ENCODE measurements at regions not wholly inside any gene's neighbourhood (a gene's known extent, or its start where the extent isn't known, plus 50 kb on each side); places are given as distances from the start of the nearest gene placed in this dataset.

- H3K36me3 Mint-ChIP-seq (ENCODE audit: insufficient read depth, unreplicated experiment), result no peaks in the 10 kb centered on the region
- no peak for TF ChIP-seq CTCF (IDR thresholded peaks at IDR 0.05; ENCODE audit: insufficient read depth in 1 of 2, low read depth in 1 of 2, low read length in 1 of 2, severe bottlenecking in 1 of 2, unreplicated experiment in 1 of 2)
- H3K9me3 ChIP-seq, result no peaks in the 10 kb centered on the region
- no peaks in the 10 kb centered on the region for H3K4me1 ChIP-seq
- H3K27ac Mint-ChIP-seq (ENCODE audit: unreplicated experiment), result no peak overlapping the region
- no peaks in the 10 kb centered on the region for H3K36me3 ChIP-seq (ENCODE audit: control insufficient read depth, insufficient read depth, low read length)
- H3K9me3 Mint-ChIP-seq (ENCODE audit: unreplicated experiment), result no peaks in the 10 kb centered on the region
- peaks cover 17% of the 10 kb centered on the region for H3K27me3 Mint-ChIP-seq (ENCODE audit: insufficient read depth, unreplicated experiment)
- ChIA-PET POLR2A (no interaction called here), CTCF (no interaction called here)
- no peaks in the 10 kb centered on the region; the same call in 1 of the 2 replicates for H3K27me3 ChIP-seq (replicated peaks; ENCODE audit: control insufficient read depth, insufficient read depth, low read length)
- no peak overlapping the region for H3K4me3 ChIP-seq (ENCODE audit: low read depth, low read length)
- intact Hi-C loops (cut with micrococcal nuclease; ENCODE audit: unreplicated experiment), result no loop called here
- no peak for DNase-seq
- BruUV-seq (replicated peaks), result no TSS peak
- H3K4me1 Mint-ChIP-seq (ENCODE audit: low read depth, unreplicated experiment), result no peaks in the 10 kb centered on the region
- H3K4me3 Mint-ChIP-seq (ENCODE audit: unreplicated experiment), result no peak overlapping the region
Observed at GRCh38 chr5:71806711-71807110, 87.6 kb downstream of the CARTPT start.

- Mint-ChIP-seq H3K27ac (ENCODE audit: unreplicated experiment) (no peak overlapping the region), H3K4me3 (ENCODE audit: unreplicated experiment) (no peak overlapping the region), H3K9me3 (ENCODE audit: unreplicated experiment) (no peaks in the 10 kb centered on the region), H3K36me3 (ENCODE audit: insufficient read depth, unreplicated experiment) (no peaks in the 10 kb centered on the region), H3K27me3 (ENCODE audit: insufficient read depth, unreplicated experiment) (peaks cover 18% of the 10 kb centered on the region), H3K4me1 (ENCODE audit: low read depth, unreplicated experiment) (no peaks in the 10 kb centered on the region)
- ChIA-PET POLR2A (no interaction called here), CTCF (no interaction called here)
- no peak for TF ChIP-seq CTCF (IDR thresholded peaks at IDR 0.05; ENCODE audit: insufficient read depth in 1 of 2, low read depth in 1 of 2, low read length in 1 of 2, severe bottlenecking in 1 of 2, unreplicated experiment in 1 of 2)
- Histone ChIP-seq H3K36me3 (ENCODE audit: control insufficient read depth, insufficient read depth, low read length) (no peaks in the 10 kb centered on the region), H3K4me3 (ENCODE audit: low read depth, low read length) (no peak overlapping the region), H3K4me1 (no peaks in the 10 kb centered on the region), H3K27me3 (replicated peaks; ENCODE audit: control insufficient read depth, insufficient read depth, low read length) (no peaks in the 10 kb centered on the region; the same call in 1 of the 2 replicates), H3K9me3 (no peaks in the 10 kb centered on the region)
- BruUV-seq (replicated peaks), result no TSS peak
- no peak for DNase-seq
- intact Hi-C loops (cut with micrococcal nuclease; ENCODE audit: unreplicated experiment), result no loop called here
Observed at GRCh38 chr5:71807909-71808308, 88.8 kb downstream of the CARTPT start.

- H3K27me3 Mint-ChIP-seq (ENCODE audit: insufficient read depth, unreplicated experiment), result peaks cover 17% of the 10 kb centered on the region
- ChIA-PET POLR2A (no interaction called here), CTCF (no interaction called here)
- no peaks in the 10 kb centered on the region for H3K4me1 Mint-ChIP-seq (ENCODE audit: low read depth, unreplicated experiment)
- Histone ChIP-seq H3K36me3 (ENCODE audit: control insufficient read depth, insufficient read depth, low read length) (no peaks in the 10 kb centered on the region), H3K9me3 (no peaks in the 10 kb centered on the region), H3K4me3 (ENCODE audit: low read depth, low read length) (no peak overlapping the region), H3K4me1 (no peaks in the 10 kb centered on the region), H3K27me3 (replicated peaks; ENCODE audit: control insufficient read depth, insufficient read depth, low read length) (no peaks in the 10 kb centered on the region; the same call in 1 of the 2 replicates)
- H3K36me3 Mint-ChIP-seq (ENCODE audit: insufficient read depth, unreplicated experiment), result no peaks in the 10 kb centered on the region
- no peak overlapping the region for H3K4me3 Mint-ChIP-seq (ENCODE audit: unreplicated experiment)
- H3K27ac Mint-ChIP-seq (ENCODE audit: unreplicated experiment), result no peak overlapping the region
- BruUV-seq (replicated peaks), result no TSS peak
- no peaks in the 10 kb centered on the region for H3K9me3 Mint-ChIP-seq (ENCODE audit: unreplicated experiment)
- intact Hi-C loops (cut with micrococcal nuclease; ENCODE audit: unreplicated experiment), result no loop called here
- DNase-seq, result no peak
- no peak for TF ChIP-seq CTCF (IDR thresholded peaks at IDR 0.05; ENCODE audit: insufficient read depth in 1 of 2, low read depth in 1 of 2, low read length in 1 of 2, severe bottlenecking in 1 of 2, unreplicated experiment in 1 of 2)
Observed at GRCh38 chr5:71809446-71809845, 90.4 kb downstream of the CARTPT start.
